ENCODE measurements at regions not wholly inside any gene's neighbourhood (a gene's known extent, or its start where the extent isn't known, plus 50 kb on each side); places are given as distances from the start of the nearest gene placed in this dataset.

DNA sequence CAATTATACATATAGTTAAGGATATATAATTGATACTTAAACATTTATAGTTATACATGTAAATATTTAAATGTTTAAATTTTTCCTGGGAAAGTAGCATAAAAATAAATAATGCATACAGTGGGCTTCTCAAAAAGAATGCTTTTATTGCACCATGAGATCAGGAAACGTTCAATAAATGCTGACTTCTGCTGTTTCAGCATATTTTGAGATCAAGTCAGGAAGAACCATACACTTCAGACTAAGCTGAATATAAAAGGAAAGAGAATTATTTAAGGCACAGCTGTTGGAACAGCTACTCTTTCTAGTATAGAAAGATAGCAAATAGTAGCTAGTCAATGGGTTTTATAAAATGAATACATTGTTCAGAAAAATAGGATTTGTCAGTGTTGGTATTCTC is 1462.3 kb upstream of the CADM2 start:
- no peaks in the 10 kb centered on the region for H3K36me3 Mint-ChIP-seq
- H3K27ac Mint-ChIP-seq: no peak overlapping the region
- peaks cover 0 to 3% of the 10 kb centered on the region in 2 donors for H3K9me3 Mint-ChIP-seq
- DNase-seq (ENCODE audit: low spot score in 2 of 2) (no peak), ATAC-seq (no peak)

DNA sequence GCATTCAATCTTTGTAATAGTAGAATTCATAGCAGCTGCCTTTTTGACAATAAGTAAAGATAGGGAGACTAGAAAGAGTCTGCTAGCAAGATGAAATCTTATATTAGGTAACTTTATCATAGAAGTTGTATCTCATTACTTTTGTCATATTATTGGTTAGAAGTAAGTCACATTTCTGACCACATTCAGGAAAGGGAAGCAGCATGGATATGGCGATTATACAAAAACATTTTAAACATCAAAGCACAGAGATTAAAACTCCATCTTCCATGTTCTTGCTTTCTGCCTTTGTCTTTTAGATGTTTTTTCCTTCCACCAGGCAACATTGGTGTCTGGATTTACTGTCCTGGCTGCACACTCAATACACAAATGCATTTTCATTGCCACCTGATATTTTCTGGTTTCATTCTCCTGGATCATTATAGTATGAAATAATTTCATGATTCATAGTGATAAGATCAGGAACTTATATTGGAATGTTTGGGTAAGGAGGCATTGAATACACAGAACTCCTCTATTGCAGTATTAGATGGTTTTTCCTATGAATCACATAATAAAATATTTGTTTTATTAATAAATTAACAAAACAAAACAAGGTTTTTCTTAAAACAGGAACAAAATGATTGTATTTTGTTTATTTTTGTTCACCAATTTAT is 1460.3 kb upstream of the CADM2 start:
- no peaks in the 10 kb centered on the region for H3K36me3 Mint-ChIP-seq
- no peak for DNase-seq (ENCODE audit: low spot score in 2 of 2)
- H3K27ac Mint-ChIP-seq: no peak overlapping the region
- no peak for ATAC-seq
- H3K9me3 Mint-ChIP-seq: peaks cover 0 to 7% of the 10 kb centered on the region in 2 donors

- ATAC-seq (no peak), DNase-seq (ENCODE audit: low spot score in 2 of 2) (no peak)
- Mint-ChIP-seq H3K36me3 (no peaks in the 10 kb centered on the region), H3K27ac (no peak overlapping the region), H3K9me3 (peaks cover under 1 to 4% of the 10 kb centered on the region in 2 donors)
Measured at GRCh38 chr3:83500422-83500821, 1458.4 kb upstream of the CADM2 start.

DNA sequence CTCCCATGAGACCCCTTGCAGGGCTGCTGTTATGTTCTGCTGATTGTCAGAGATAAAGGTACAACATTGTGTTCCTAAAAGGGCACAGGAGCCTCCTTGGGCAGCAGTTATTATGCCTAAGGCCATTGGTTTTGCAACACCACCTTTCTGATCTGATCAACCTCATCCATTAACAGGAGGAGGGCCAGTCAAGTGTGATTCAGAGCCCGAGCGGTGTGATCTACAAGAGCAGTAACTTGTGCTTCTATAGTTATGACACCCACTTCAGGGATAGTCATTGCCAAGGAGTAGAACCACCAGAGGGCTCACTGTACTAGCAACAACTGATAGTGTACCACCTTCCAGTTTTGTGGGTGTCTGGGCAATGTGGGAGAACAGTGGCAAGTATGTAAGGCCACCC is 1457.9 kb upstream of the CADM2 start:
- DNase-seq (ENCODE audit: low spot score in 2 of 2): no peak
- ATAC-seq: no peak
- no peak overlapping the region for H3K27ac Mint-ChIP-seq
- no peaks in the 10 kb centered on the region for H3K36me3 Mint-ChIP-seq
- H3K9me3 Mint-ChIP-seq: peaks cover 4 to 6% of the 10 kb centered on the region in 2 donors

DNA sequence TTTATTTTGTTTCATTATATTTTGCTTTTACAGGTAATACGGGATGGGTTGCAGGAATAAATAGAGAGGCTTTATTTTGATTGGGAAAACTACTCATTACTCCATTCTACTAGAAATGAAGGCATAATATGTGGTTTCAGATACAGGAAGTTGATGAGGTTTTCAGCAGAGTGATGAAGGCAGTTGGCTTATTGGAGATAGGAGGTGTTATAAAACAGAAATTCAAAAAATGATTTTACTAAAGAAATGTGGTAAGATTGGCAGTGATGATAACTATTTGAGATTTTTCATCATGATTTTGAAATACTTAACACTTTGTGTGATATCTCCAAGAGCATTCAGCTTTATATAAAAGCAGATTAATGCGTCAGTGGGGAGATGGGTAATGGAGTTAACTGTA is 1445.7 kb upstream of the CADM2 start:
- H3K27ac Mint-ChIP-seq: no peak overlapping the region
- peaks cover 27 to 34% of the 10 kb centered on the region in 2 donors for H3K9me3 Mint-ChIP-seq
- no peaks in the 10 kb centered on the region for H3K36me3 Mint-ChIP-seq
- no peak for DNase-seq (ENCODE audit: low spot score in 2 of 2)
- ATAC-seq: no peak

DNA sequence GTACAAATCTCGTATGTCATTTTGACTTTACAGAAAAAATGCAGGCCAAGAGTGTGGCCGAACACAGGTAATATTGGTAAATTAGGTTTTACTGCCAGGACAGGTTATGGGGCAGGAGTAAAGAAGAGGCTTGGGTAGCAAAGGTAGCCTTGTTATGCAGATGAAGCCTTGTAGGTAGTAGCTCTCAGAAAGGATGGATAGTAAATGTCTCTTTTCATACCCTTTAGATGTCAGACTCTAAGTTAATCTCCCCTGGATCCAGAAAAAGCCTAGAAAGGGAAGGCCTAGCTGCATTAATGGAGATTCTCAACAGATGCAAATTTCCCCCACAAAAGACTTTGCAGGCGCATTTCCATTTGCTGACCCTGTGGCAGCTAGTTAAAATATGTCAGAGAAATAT is 1445.1 kb upstream of the CADM2 start:
- peaks cover 26 to 37% of the 10 kb centered on the region in 2 donors for H3K9me3 Mint-ChIP-seq
- ATAC-seq (no peak), DNase-seq (ENCODE audit: low spot score in 2 of 2) (no peak)
- no peak overlapping the region for H3K27ac Mint-ChIP-seq
- no peaks in the 10 kb centered on the region for H3K36me3 Mint-ChIP-seq

GRCh38 chr3:83514130-83514914 is 1444.5 kb upstream of the CADM2 start:
- H3K27ac Mint-ChIP-seq: no peak overlapping the region
- no peak for ATAC-seq
- no peak for DNase-seq (ENCODE audit: low spot score in 2 of 2)
- H3K36me3 Mint-ChIP-seq: no peaks in the 10 kb centered on the region
- peaks cover 19 to 31% of the 10 kb centered on the region in 2 donors for H3K9me3 Mint-ChIP-seq

- ATAC-seq (no peak), DNase-seq (ENCODE audit: low spot score in 2 of 2) (no peak)
- H3K27ac Mint-ChIP-seq: no peak overlapping the region
- peaks cover 19 to 31% of the 10 kb centered on the region in 2 donors for H3K9me3 Mint-ChIP-seq
- no peaks in the 10 kb centered on the region for H3K36me3 Mint-ChIP-seq
Measured at GRCh38 chr3:83515123-83515522, 1443.7 kb upstream of the CADM2 start.

GRCh38 chr3:83523470-83524073 is 1435.2 kb upstream of the CADM2 start:
- H3K27ac Mint-ChIP-seq: no peak overlapping the region
- peaks cover 3 to 13% of the 10 kb centered on the region in 2 donors for H3K9me3 Mint-ChIP-seq
- ATAC-seq (no peak), DNase-seq (ENCODE audit: low spot score in 2 of 2) (no peak)
- no peaks in the 10 kb centered on the region for H3K36me3 Mint-ChIP-seq

GRCh38 chr3:83524901-83525300 is 1433.9 kb upstream of the CADM2 start:
- peaks cover 3 to 13% of the 10 kb centered on the region in 2 donors for H3K9me3 Mint-ChIP-seq
- H3K36me3 Mint-ChIP-seq: no peaks in the 10 kb centered on the region
- ATAC-seq (no peak), DNase-seq (ENCODE audit: low spot score in 2 of 2) (no peak)
- no peak overlapping the region for H3K27ac Mint-ChIP-seq

DNA sequence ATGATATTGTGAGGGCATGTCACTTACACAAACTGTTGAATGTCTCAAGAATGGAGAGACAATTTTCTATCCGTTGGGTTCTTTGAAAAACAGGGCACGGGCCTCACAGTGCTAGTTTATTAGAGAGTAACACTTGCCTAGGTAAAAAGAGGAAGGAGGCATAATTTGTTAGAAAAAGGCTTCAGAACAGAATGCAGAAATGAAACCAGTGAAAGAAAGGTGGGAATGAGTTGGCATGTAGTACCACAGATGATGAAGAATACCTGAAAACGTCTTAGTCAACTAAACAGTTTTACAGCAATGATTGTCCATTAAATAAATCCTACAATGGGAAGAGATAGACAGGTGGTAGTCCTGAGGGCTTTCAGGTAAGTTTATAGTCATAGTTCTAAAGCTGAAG is 1399.7 kb upstream of the CADM2 start:
- peaks cover 32% of the 10 kb centered on the region in 2 donors for H3K9me3 Mint-ChIP-seq

DNA sequence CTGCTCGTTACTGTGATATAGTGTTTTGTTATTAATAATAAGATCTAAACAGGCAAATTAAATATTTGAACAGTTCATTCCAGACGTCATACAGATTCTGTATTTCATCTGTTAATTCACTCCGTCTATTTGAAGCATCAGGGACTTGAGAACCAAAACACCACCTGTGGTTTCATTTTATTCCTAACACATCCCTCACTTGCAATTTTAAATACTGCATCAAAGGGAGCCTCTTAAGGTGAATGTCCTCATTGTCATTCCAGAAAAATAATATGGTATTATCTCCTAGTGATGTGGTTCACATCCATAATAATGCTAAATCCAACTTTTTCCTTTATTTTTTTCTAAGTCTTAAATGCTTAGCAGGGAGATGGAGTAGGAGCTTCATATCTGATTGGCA is 1390.9 kb upstream of the CADM2 start:
- Mint-ChIP-seq H3K36me3 (no peaks in the 10 kb centered on the region), H3K27ac (no peak overlapping the region), H3K9me3 (peaks cover 4 to 6% of the 10 kb centered on the region in 2 donors)
- no peak for ATAC-seq
- no peak for DNase-seq (ENCODE audit: low spot score in 2 of 2)

More for the DNA sequence above, 1399.7 kb upstream of the CADM2 start:
- DNase-seq (ENCODE audit: low spot score in 2 of 2): no peak
- ATAC-seq: no peak
- H3K36me3 Mint-ChIP-seq: peaks cover 0 to 7% of the 10 kb centered on the region in 2 donors
- H3K27ac Mint-ChIP-seq: no peak overlapping the region

DNA sequence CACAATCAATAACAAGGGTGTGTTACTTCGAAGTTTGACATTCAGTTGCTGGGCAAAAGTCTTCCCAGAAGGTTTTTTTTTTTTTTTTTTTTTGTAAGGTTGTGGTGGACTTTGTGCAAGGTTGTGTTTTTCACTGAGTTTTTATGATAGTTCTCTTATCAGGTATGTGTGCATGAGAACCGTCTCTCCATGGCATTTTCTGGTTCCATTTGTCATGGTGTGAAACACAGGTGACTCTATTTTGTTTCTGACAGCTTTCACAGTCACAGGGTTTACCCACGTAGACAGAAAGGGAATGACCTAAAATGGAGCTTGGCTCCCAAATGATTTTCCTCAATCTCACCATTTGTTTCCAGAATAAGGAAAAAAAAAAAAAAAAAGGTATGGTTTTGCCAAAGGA is 1377.2 kb upstream of the CADM2 start:
- ATAC-seq: no peak
- no peak for DNase-seq (ENCODE audit: low spot score in 2 of 2)
- no peak overlapping the region for H3K27ac Mint-ChIP-seq
- H3K9me3 Mint-ChIP-seq: peaks cover 8 to 23% of the 10 kb centered on the region in 2 donors
- no peaks in the 10 kb centered on the region for H3K36me3 Mint-ChIP-seq

DNA sequence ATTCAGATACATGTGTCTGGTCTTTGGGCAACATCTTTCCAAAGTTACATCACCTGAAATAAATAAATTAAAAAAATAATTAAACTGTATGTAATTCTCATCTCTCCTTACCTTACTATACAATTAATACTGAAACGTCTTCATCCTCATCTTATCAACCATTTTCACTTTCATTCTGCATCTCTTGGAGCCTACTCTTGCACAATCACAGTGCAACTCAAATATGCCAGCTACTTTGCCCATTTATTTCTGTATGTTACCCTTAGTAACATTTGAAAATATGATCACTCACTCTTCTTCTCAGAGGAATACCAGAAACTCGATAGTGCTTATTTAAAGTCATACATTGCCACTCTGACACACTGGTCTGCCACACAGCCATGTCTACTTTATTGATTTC is 1357.1 kb upstream of the CADM2 start:
- peaks cover 11 to 13% of the 10 kb centered on the region in 2 donors for H3K9me3 Mint-ChIP-seq
- ATAC-seq: no peak
- no peak for DNase-seq (ENCODE audit: low spot score in 2 of 2)
- peaks cover 4 to 5% of the 10 kb centered on the region in 2 donors for H3K36me3 Mint-ChIP-seq
- no peak overlapping the region for H3K27ac Mint-ChIP-seq

DNA sequence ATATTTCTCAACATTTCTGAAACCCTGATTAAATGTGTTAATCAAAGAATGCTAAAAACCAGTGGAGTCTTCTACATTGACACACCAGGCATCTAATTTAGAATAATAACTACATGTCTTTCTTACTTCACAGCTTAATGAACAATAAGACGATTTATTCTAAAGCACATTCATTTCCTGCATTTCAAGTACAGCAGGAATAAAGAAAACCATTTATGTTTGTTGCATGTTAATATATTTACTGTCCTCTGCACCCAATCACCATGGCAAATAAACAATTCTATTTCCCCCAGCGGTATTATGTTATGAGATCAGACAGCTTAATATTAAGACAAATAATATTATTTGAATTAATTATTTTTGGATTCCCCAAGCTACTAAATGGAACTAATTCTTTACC is 1336.3 kb upstream of the CADM2 start:
- DNase-seq (ENCODE audit: low spot score in 2 of 2) (no peak), ATAC-seq (no peak)
- H3K27ac Mint-ChIP-seq: no peak overlapping the region
- H3K36me3 Mint-ChIP-seq: no peaks in the 10 kb centered on the region
- H3K9me3 Mint-ChIP-seq: peaks cover 4 to 5% of the 10 kb centered on the region in 2 donors

DNA sequence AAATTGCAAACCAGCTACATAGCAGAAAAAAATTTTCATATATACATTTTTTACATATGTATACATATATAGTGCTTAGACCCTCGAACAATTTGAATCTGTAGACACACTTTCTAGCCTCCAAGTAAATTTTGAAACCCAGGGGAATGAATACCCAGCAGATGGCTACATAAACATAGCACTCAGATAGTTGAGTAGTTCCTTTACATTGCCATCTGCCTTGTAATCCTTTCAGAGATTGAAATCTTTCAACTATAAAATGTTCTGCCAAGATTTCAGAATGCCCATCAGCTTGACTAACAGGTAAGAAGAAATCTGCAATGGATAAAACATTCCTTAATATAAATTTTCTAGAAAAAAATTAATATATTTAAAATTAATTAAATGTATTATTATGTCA is 1333.5 kb upstream of the CADM2 start:
- Mint-ChIP-seq H3K36me3 (no peaks in the 10 kb centered on the region), H3K27ac (no peak overlapping the region), H3K9me3 (peaks cover 0 to 4% of the 10 kb centered on the region in 2 donors)
- no peak for DNase-seq (ENCODE audit: low spot score in 2 of 2)
- ATAC-seq: no peak

GRCh38 chr3:83628471-83628870 is 1330.3 kb upstream of the CADM2 start:
- no peak for DNase-seq (ENCODE audit: low spot score in 2 of 2)
- H3K9me3 Mint-ChIP-seq: peaks cover under 1 to 4% of the 10 kb centered on the region in 2 donors
- no peaks in the 10 kb centered on the region for H3K36me3 Mint-ChIP-seq

More at GRCh38 chr3:83628471-83628870, 1330.3 kb upstream of the CADM2 start:
- no peak overlapping the region for H3K27ac Mint-ChIP-seq
- ATAC-seq: no peak

Measured in activated naive CD4-positive, alpha-beta T cell treated with anti-CD3 and anti-CD28 coated beads, Interleukin-2, amount 50 U/mL, for 72 hours (primary cell).